H1 (cell line): ENCODE measurements at regions not wholly inside any gene's neighbourhood (a gene's known extent, or its start where the extent isn't known, plus 50 kb on each side); places are given as distances from the start of the nearest gene placed in this dataset.

Experiments
- CTCF ChIA-PET: fragments of 300-600 bp; sonication (Branson Sonifier 250); formaldehyde crosslinking; loops from one replicate; lab custom pipeline; 2021; ENCODE audit not compliant: partially characterized antibody; lab: Charles Lee
- POLR2A ChIA-PET: fragments of 300-600 bp; sonication (Branson Sonifier 250); formaldehyde crosslinking; loops from one replicate; lab custom pipeline; 2021; ENCODE audit warnings: inconsistent platforms; ENCODE audit not compliant: partially characterized antibody; lab: Charles Lee
- DNase-seq, 2 experiments: peaks; one replicate each; pipeline versions ENCODE4 v3.0.0 to v3.0.0-alpha.2; 2010 to 2022; ENCODE audit warnings: low spot score in 2 of 2, low read depth in 1 of 2, mixed read lengths in 1 of 2
- FAIRE-seq: peaks from 2 replicates; lab custom pipeline; 2011; peaks lifted over from hg19 to GRCh38; lab: Jason Lieb, UNC
- H2AFZ ChIP-seq: 2 replicates; pipeline ENCODE4 v1.8.1; 2012; ENCODE audit warnings: low read length, inconsistent platforms
- H2AK5ac ChIP-seq: 2 replicates; pipeline ENCODE4 v1.6.1; 2013; ENCODE audit warnings: low read depth, low read length
- H2BK120ac ChIP-seq: replicated peaks from 2 replicates; pipeline ENCODE3; 2013; ENCODE audit warnings: low read depth, low read length, inconsistent platforms
- H2BK12ac ChIP-seq: 2 replicates; pipeline ENCODE4 v1.6.1; 2013; ENCODE audit warnings: low read depth, low read length
- H2BK15ac ChIP-seq: 2 replicates; pipeline ENCODE4 v1.6.1; 2013; ENCODE audit warnings: low read length
- H2BK20ac ChIP-seq: 2 replicates; pipeline ENCODE4 v1.6.1; 2013; ENCODE audit warnings: low read length
- H2BK5ac ChIP-seq: 2 replicates; pipeline ENCODE4 v1.6.1; 2013; ENCODE audit warnings: low read depth, low read length
- H3K14ac ChIP-seq: 2 replicates; pipeline ENCODE4 v1.6.1; 2013; ENCODE audit warnings: inconsistent platforms; ENCODE audit not compliant: insufficient read length
- H3K18ac ChIP-seq: 2 replicates; pipeline ENCODE4 v1.6.1; 2013; ENCODE audit warnings: low read length; ENCODE audit errors: extremely low read depth
- H3K23ac ChIP-seq: 2 replicates; pipeline ENCODE4 v1.6.1; 2013; ENCODE audit warnings: inconsistent platforms; ENCODE audit not compliant: insufficient read length
- H3K23me2 ChIP-seq: 2 replicates; pipeline ENCODE4 v1.6.1; 2013; ENCODE audit warnings: low read depth, low read length
- H3K27ac ChIP-seq: 2 replicates; pipeline ENCODE4 v1.6.1; 2011; ENCODE audit warnings: low read depth, low read length, inconsistent platforms
- H3K27me3 ChIP-seq, 4 experiments: replicated peaks in 1 of 4; 1 replicate in 1 of 4; 2 replicates in 3 of 4; pipeline versions ENCODE4 v1.6.1 to v1.8.1; 2011 to 2013; ENCODE audit warnings: low read length in 3 of 4, mild to moderate bottlenecking in 3 of 4, inconsistent platforms in 2 of 4, mixed read lengths in 2 of 4, moderate library complexity in 1 of 4; ENCODE audit not compliant: control insufficient read depth in 3 of 4, insufficient read depth in 3 of 4; ENCODE audit errors: extremely low read depth in 1 of 4
- H3K36me3 ChIP-seq, 4 experiments: 2 replicates each; pipeline versions ENCODE4 v1.6.1 to v1.8.1; 2011 to 2013; ENCODE audit warnings: mild to moderate bottlenecking in 4 of 4, low read length in 3 of 4, moderate library complexity in 2 of 4, control low read depth in 1 of 4, inconsistent platforms in 1 of 4; ENCODE audit not compliant: insufficient read depth in 4 of 4, control insufficient read depth in 2 of 4
- H3K4ac ChIP-seq: replicated peaks from 2 replicates; pipeline ENCODE3; 2013; ENCODE audit warnings: low read length, low read depth, mixed read lengths, inconsistent platforms; ENCODE audit not compliant: insufficient read length
- H3K4me1 ChIP-seq, 4 experiments: replicated peaks in 1 of 4; 1 replicate in 1 of 4; 2 replicates in 3 of 4; pipeline versions ENCODE4 v1.6.1 to v1.8.1; 2011 to 2013; ENCODE audit warnings: low read length in 3 of 4, inconsistent platforms in 2 of 4, mixed read lengths in 1 of 4; ENCODE audit not compliant: insufficient read depth in 4 of 4, control insufficient read depth in 3 of 4
- H3K4me2 ChIP-seq, 2 experiments: 2 replicates each; pipeline versions ENCODE4 v1.6.1 to v1.8.1; 2011 to 2013; ENCODE audit warnings: low read depth in 2 of 2, low read length in 2 of 2, control low read depth in 1 of 2, inconsistent platforms in 1 of 2, mild to moderate bottlenecking in 1 of 2; ENCODE audit not compliant: insufficient read depth in 1 of 2
- H3K4me3 ChIP-seq, 4 experiments: fragments of 200-600, 300-600 bp in 1 of 4; sonication (generic), shearing (Covaris generic), sonication (Bioruptor Twin) in 1 of 4; 2 replicates each; pipeline versions ENCODE4 v1.5.1 to v1.8.1; 2011 to 2016; ENCODE audit warnings: low read length in 4 of 4, low read depth in 3 of 4, control low read depth in 2 of 4, inconsistent platforms in 2 of 4, mild to moderate bottlenecking in 2 of 4, mixed read lengths in 1 of 4, moderate library complexity in 1 of 4; ENCODE audit not compliant: insufficient read depth in 2 of 4; ENCODE audit errors: extremely low read depth in 1 of 4
- H3K56ac ChIP-seq: replicated peaks from 2 replicates; pipeline ENCODE3; 2013; ENCODE audit warnings: low read depth, mild to moderate bottlenecking, mixed read lengths, low read length, inconsistent platforms; ENCODE audit not compliant: insufficient read length
- H3K79me1 ChIP-seq: 2 replicates; pipeline ENCODE4 v1.6.1; 2013; ENCODE audit warnings: low read depth, low read length, control low read depth
- H3K79me2 ChIP-seq, 2 experiments: 2 replicates each; pipeline versions ENCODE4 v1.6.1 to v1.8.1; 2012 to 2013; ENCODE audit warnings: low read length in 2 of 2, mild to moderate bottlenecking in 2 of 2, inconsistent platforms in 1 of 2; ENCODE audit not compliant: insufficient read depth in 2 of 2, control insufficient read depth in 1 of 2
- H3K9ac ChIP-seq, 4 experiments: replicated peaks in 1 of 4; 1 replicate in 1 of 4; 2 replicates in 3 of 4; pipeline versions ENCODE4 v1.6.1 to v1.8.1; 2011 to 2013; ENCODE audit warnings: low read depth in 3 of 4, low read length in 3 of 4, control low read depth in 2 of 4, mild to moderate bottlenecking in 2 of 4, moderate library complexity in 2 of 4, inconsistent platforms in 1 of 4; ENCODE audit errors: extremely low read depth in 1 of 4
- H3K9me3 ChIP-seq, 2 experiments: 2 replicates each; pipeline versions ENCODE4 v1.6.1 to v1.8.1; 2012 to 2013; ENCODE audit warnings: mild to moderate bottlenecking in 2 of 2, moderate library complexity in 2 of 2, control low read depth in 1 of 2, inconsistent platforms in 1 of 2, low read depth in 1 of 2, low read length in 1 of 2, mixed read lengths in 1 of 2; ENCODE audit not compliant: insufficient read depth in 2 of 2
- H4K20me1 ChIP-seq, 2 experiments: replicated peaks in 1 of 2; 2 replicates each; pipeline versions ENCODE3 to v1.8.1; 2011 to 2013; ENCODE audit warnings: inconsistent platforms in 2 of 2, low read length in 2 of 2, mild to moderate bottlenecking in 1 of 2; ENCODE audit not compliant: insufficient read depth in 2 of 2, control insufficient read depth in 1 of 2
- H4K5ac ChIP-seq: 2 replicates; pipeline ENCODE4 v1.6.1; 2013; ENCODE audit warnings: low read length, low read depth, mixed read lengths, inconsistent platforms; ENCODE audit not compliant: insufficient read length
- H4K8ac ChIP-seq: 2 replicates; pipeline ENCODE4 v1.8.0; 2013; ENCODE audit warnings: mild to moderate bottlenecking, moderate library complexity, low read length, inconsistent platforms; ENCODE audit not compliant: insufficient read depth; ENCODE audit errors: extremely low read depth
- H4K91ac ChIP-seq: replicated peaks from 2 replicates; pipeline ENCODE3; 2013; ENCODE audit warnings: low read length, mixed read lengths, inconsistent platforms; ENCODE audit not compliant: insufficient read length
- HDAC6 ChIP-seq: IDR thresholded peaks from one replicate; pipeline ENCODE4 v1.7.1; 2012; ENCODE audit warnings: low read depth, mild to moderate bottlenecking, inconsistent platforms, low read length, moderate library complexity
- WGBS, 2 experiments: shearing (Covaris generic) in 1 of 2; methylation state at CpG; one replicate each; pipeline versions ENCODE4 v1.1.6 to v1.1.7; 2013 to 2015; ENCODE audit warnings: low lambda C conversion rate in 2 of 2, mixed read lengths in 2 of 2, inconsistent platforms in 1 of 2, low coverage in 1 of 2, missing lambda C conversion rate in 1 of 2; ENCODE audit not compliant: insufficient replicate concordance in 2 of 2, insufficient coverage in 1 of 2, insufficient read length in 1 of 2; ENCODE audit errors: extremely low coverage in 1 of 2, missing lambda C conversion rate in 1 of 2; 5-methylcytosine and 5-hydroxymethylcytosine counted together

DNA sequence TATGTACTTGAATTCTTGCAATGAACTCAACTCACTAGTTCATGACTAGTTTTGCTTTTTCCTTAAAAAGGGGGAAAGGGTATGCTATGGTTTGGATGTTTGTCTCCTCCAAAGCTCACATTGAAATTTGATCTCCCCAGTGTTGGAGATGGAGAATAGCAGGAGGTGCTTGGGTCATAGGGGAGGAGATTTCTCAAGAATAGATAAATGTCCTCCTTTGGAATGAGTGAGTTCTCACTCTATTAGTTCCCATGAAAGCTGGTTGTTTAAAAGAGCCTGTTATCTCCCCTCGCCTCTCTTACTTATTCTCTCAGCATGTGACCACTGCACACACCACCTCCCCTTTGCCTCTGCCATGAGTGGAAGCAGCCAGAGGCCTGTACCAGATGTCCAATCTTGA, 109.4 kb upstream of the INTU start:
- no peak overlapping the region for H2BK20ac ChIP-seq
- 89% methylated on average over 1 of the region's 1 CpG; no CpG with 5 or more reads in 1 of the 2 experiments for WGBS, 2 experiments
- H3K23ac ChIP-seq: no peak overlapping the region
- no peak overlapping the region for H4K91ac ChIP-seq
- H4K5ac ChIP-seq: no peak overlapping the region
- ChIA-PET POLR2A (no interaction called here), CTCF (interaction anchor here (0.7 to 1.4 kb wide), 5 partner anchors 15 to 918 kb away, joined by 3 to 4 read pairs (median 3); no protein-coding TSS in a partner anchor)
- H3K27me3 ChIP-seq: no peaks in the 10 kb centered on the region
- H2BK120ac ChIP-seq: no peak overlapping the region
- no peak for DNase-seq
- H2AFZ ChIP-seq: no peak overlapping the region
- H3K9ac ChIP-seq: no peak overlapping the region
- no peak overlapping the region for H2BK5ac ChIP-seq
- no peak overlapping the region; the same call in 1 of the 2 replicates for H2BK12ac ChIP-seq
- FAIRE-seq: no peak
- H2AK5ac ChIP-seq: no peak overlapping the region
- no peak overlapping the region for H3K4me2 ChIP-seq
- H3K23me2 ChIP-seq: no peaks in the 10 kb centered on the region
- no peak overlapping the region for H2BK15ac ChIP-seq
- H3K36me3 ChIP-seq: no peaks in the 10 kb centered on the region
- no peaks in the 10 kb centered on the region for H4K20me1 ChIP-seq
- no peak overlapping the region for H3K4ac ChIP-seq
- H3K14ac ChIP-seq: no peak overlapping the region
- no peak overlapping the region for H3K4me3 ChIP-seq
- H3K79me2 ChIP-seq: no peaks in the 10 kb centered on the region
- no peaks in the 10 kb centered on the region; a peak in 1 of 4 replicates for H3K9me3 ChIP-seq
- H3K56ac ChIP-seq: no peak overlapping the region
- no peak overlapping the region for H4K8ac ChIP-seq
- H3K27ac ChIP-seq: no peak overlapping the region
- peaks cover 0 to 1% (median under 1%) of the 10 kb centered on the region in 4 experiments; a peak in 2 of 7 replicates for H3K4me1 ChIP-seq
- no peaks in the 10 kb centered on the region for H3K79me1 ChIP-seq
- H3K18ac ChIP-seq: no peak overlapping the region
- TF ChIP-seq HDAC6: no peak
